K562 (cell line): ENCODE measurements at regions not wholly inside any gene's neighbourhood (a gene's known extent, or its start where the extent isn't known, plus 50 kb on each side); places are given as distances from the start of the nearest gene placed in this dataset.

Experiments
- CTCF ChIP-seq, 3 experiments: IDR thresholded peaks in 2 of 3; conservative IDR thresholded peaks in 1 of 3; 2 replicates each; pipeline ENCODE4 v1.5.1; 2011 to 2012; ENCODE audit warnings: low read length in 3 of 3, mild to moderate bottlenecking in 3 of 3, control low read depth in 2 of 3, improper control_type of control experiment in 1 of 3, inconsistent platforms in 1 of 3, low read depth in 1 of 3, mixed read lengths in 1 of 3, moderate library complexity in 1 of 3; ENCODE audit not compliant: insufficient read depth in 2 of 3
- JUND ChIP-seq, 2 experiments: IDR thresholded peaks; 2 replicates in 1 of 2; 3 replicates in 1 of 2; pipeline ENCODE4 v1.6.1; 2011; ENCODE audit warnings: borderline replicate concordance in 2 of 2, low read depth in 2 of 2, low read length in 2 of 2, improper control_type of control experiment in 1 of 2, missing biosample characterization in 1 of 2, missing genetic modification characterization in 1 of 2, missing genetic modification reagents in 1 of 2
- PATZ1 ChIP-seq: fragments of 250-450 bp; sonication (Bioruptor Pico); IDR thresholded peaks from 2 replicates; pipeline ENCODE4 v1.5.0; 2020; ENCODE audit warnings: mild to moderate bottlenecking, borderline replicate concordance
- SOX6 ChIP-seq: fragments of 450-650 bp; IDR thresholded peaks from 2 replicates; pipeline ENCODE4 v1.6.1; 2014; ENCODE audit warnings: mild to moderate bottlenecking
- ZNF175 ChIP-seq: fragments of 200-800 bp; sonication (Bioruptor generic); IDR thresholded peaks from 2 replicates; pipeline ENCODE4 v1.6.1; 2016; ENCODE audit warnings: low read depth, mild to moderate bottlenecking, missing genetic modification characterization, missing compliant biosample characterization
- ZNF740 ChIP-seq, 3 experiments: fragments of 200-800 bp in 1 of 3; sonication (Bioruptor generic) in 1 of 3; sonication (generic) in 1 of 3; formaldehyde crosslinking in 1 of 3; IDR thresholded peaks; 2 replicates each; pipeline versions ENCODE4 v1.6.1 to v1.8.0; 2016 to 2022; ENCODE audit warnings: mild to moderate bottlenecking in 2 of 3, missing compliant biosample characterization in 2 of 3, missing genetic modification characterization in 2 of 3, missing genetic modification reagents in 1 of 3

- TF ChIP-seq ZNF175 (no peak), ZNF740 (CRISPR knock-in tag; IDR thresholded peaks at IDR 0.05) (no peak), ZNF740 (tag; IDR thresholded peaks at IDR 0.05) (no peak), JUND (IDR thresholded peaks at IDR 0.05; ENCODE audit: borderline replicate concordance, low read depth, low read length) (no peak), JUND (tag; IDR thresholded peaks at IDR 0.05; ENCODE audit: borderline replicate concordance, low read depth, low read length) (no peak), PATZ1 (CRISPR knock-in tag) (no peak), SOX6 (no peak), CTCF (IDR thresholded peaks at IDR 0.05 in 2 of 3, conservative IDR thresholded peaks at IDR 0.05 in 1 of 3; ENCODE audit: insufficient read depth in 2 of 3, low read depth in 1 of 3, low read length in 3 of 3) (no peak)
These were observed 824.0 kb downstream of the DCDC2C start for GRCh38 chr2:4527416-4527815.
